IPS-20b (cell line): ENCODE measurements at regions not wholly inside any gene's neighbourhood (a gene's known extent, or its start where the extent isn't known, plus 50 kb on each side); places are given as distances from the start of the nearest gene placed in this dataset.

Experiments
- H3K27ac ChIP-seq: one replicate; pipeline ENCODE4 v1.5.1; 2013; ENCODE audit warnings: low read length
- H3K27me3 ChIP-seq: 2 replicates; pipeline ENCODE4 v1.6.1; 2013; ENCODE audit warnings: mild to moderate bottlenecking, low read length, inconsistent platforms; ENCODE audit not compliant: insufficient read depth
- H3K36me3 ChIP-seq: 2 replicates; pipeline ENCODE4 v1.6.1; 2013; ENCODE audit warnings: low read depth, mild to moderate bottlenecking, inconsistent platforms, low read length, moderate library complexity; ENCODE audit not compliant: insufficient read depth
- H3K4me1 ChIP-seq: 2 replicates; pipeline ENCODE4 v1.6.1; 2013; ENCODE audit warnings: mild to moderate bottlenecking, control low read depth, inconsistent platforms, low read length, moderate library complexity; ENCODE audit not compliant: insufficient read depth
- H3K4me3 ChIP-seq: 2 replicates; pipeline ENCODE4 v1.5.1; 2013; ENCODE audit warnings: mild to moderate bottlenecking, low read length, inconsistent platforms
- H3K9ac ChIP-seq: 2 replicates; pipeline ENCODE4 v1.6.1; 2013; ENCODE audit warnings: low read depth, mild to moderate bottlenecking, inconsistent platforms, low read length, moderate library complexity
- H3K9me3 ChIP-seq: 2 replicates; pipeline ENCODE4 v1.6.1; 2013; ENCODE audit warnings: mild to moderate bottlenecking, low read depth, low read length, inconsistent platforms; ENCODE audit not compliant: insufficient read depth

GRCh38 chr12:98227162-98227561 is 288.2 kb upstream of the TMPO start:
- no peak overlapping the region for H3K27ac ChIP-seq
- no peaks in the 10 kb centered on the region for H3K27me3 ChIP-seq
- no peaks in the 10 kb centered on the region for H3K4me1 ChIP-seq
- no peak overlapping the region for H3K9ac ChIP-seq
- H3K36me3 ChIP-seq: no peaks in the 10 kb centered on the region
- H3K4me3 ChIP-seq: no peak overlapping the region
- no peaks in the 10 kb centered on the region for H3K9me3 ChIP-seq

GRCh38 chr12:98228683-98229539 is 286.5 kb upstream of the TMPO start:
- Histone ChIP-seq H3K27me3 (no peaks in the 10 kb centered on the region), H3K27ac (no peak overlapping the region), H3K4me1 (no peaks in the 10 kb centered on the region), H3K36me3 (no peaks in the 10 kb centered on the region), H3K9ac (no peak overlapping the region), H3K4me3 (no peak overlapping the region), H3K9me3 (no peaks in the 10 kb centered on the region)

DNA sequence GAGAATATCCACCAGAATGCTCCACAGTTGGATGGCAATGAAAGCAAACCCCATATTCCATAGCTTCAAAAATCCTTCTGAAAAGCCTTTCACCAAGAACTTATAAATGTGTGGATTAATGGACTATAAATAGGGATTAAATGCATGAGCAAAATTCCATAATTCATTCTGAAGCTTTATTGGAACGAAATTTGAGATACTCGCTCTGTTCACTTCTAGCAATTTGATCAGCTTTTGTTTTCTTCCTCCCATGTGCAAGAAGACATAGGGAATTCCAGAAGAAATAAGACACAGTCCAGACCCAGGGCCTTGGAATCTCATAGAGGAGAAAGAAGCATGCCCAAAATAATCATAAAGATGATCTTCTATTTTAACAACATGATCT is 285.9 kb upstream of the TMPO start:
- H3K27me3 ChIP-seq: no peaks in the 10 kb centered on the region
- no peak overlapping the region for H3K27ac ChIP-seq
- no peaks in the 10 kb centered on the region for H3K36me3 ChIP-seq
- H3K9me3 ChIP-seq: no peaks in the 10 kb centered on the region
- no peak overlapping the region for H3K9ac ChIP-seq
- H3K4me1 ChIP-seq: no peaks in the 10 kb centered on the region
- no peak overlapping the region for H3K4me3 ChIP-seq

- H3K27ac ChIP-seq: no peak overlapping the region
- no peaks in the 10 kb centered on the region for H3K4me1 ChIP-seq
- no peaks in the 10 kb centered on the region for H3K9me3 ChIP-seq
- H3K36me3 ChIP-seq: no peaks in the 10 kb centered on the region
- no peak overlapping the region for H3K4me3 ChIP-seq
- H3K27me3 ChIP-seq: no peaks in the 10 kb centered on the region
- no peak overlapping the region for H3K9ac ChIP-seq
Observed at GRCh38 chr12:98232753-98233390, 282.5 kb upstream of the TMPO start.

- H3K9me3 ChIP-seq: no peaks in the 10 kb centered on the region
- H3K27ac ChIP-seq: no peak overlapping the region
- H3K4me3 ChIP-seq: no peak overlapping the region
- no peaks in the 10 kb centered on the region for H3K36me3 ChIP-seq
- H3K27me3 ChIP-seq: no peaks in the 10 kb centered on the region
- no peaks in the 10 kb centered on the region for H3K4me1 ChIP-seq
- no peak overlapping the region for H3K9ac ChIP-seq
Observed at GRCh38 chr12:98235301-98235700, 280.1 kb upstream of the TMPO start.

DNA sequence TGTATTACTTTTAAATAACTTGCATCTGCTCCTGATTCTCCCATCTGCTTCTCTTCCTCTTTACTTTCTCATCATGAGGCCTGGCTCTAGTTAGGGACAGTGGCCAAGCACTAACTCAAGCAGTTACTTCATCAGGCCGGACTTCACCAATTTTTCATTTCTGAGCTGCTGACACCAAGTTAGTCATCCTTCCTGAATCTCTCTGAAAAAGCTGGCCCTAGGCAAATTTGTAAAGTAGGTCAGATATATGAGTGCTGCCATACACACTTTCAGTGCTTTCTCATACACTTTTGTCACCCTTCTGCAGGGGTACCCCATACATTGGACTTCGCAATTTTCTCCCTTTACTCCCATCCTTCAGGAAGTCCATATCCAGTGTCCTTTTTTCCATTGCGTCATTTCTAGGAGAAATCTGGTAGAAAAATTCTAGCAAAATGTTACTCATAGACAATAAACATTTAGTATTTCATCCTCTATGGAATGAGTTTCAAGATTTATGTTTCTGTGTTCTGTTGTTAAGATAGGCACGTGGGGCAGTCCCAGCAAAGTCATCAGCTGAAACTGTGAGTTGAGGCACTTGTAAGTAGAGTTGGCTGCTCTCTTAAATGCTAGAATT is 276.8 kb upstream of the TMPO start:
- Histone ChIP-seq H3K9ac (no peak overlapping the region), H3K4me3 (no peak overlapping the region), H3K27ac (no peak overlapping the region), H3K27me3 (no peaks in the 10 kb centered on the region), H3K4me1 (no peaks in the 10 kb centered on the region), H3K36me3 (no peaks in the 10 kb centered on the region), H3K9me3 (no peaks in the 10 kb centered on the region)

DNA sequence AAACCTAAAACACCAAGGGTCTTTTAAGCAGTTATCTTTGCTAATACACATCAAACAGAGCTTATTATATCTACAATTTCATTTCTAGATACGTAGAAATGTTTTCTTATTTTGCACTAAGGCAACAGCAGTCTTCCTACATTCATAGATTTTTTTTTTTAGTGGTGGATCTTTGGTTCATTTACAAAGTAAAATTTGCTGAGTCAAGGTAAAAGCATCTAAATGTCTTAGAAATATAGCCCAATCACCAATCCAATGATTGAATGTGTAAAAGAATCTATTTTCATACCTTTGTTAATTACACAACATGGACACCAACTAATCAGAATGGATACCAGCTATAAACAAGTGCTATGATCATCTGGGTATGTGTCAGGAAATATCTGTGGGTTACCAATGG is 272.2 kb upstream of the TMPO start:
- Histone ChIP-seq H3K27ac (no peak overlapping the region), H3K4me1 (no peaks in the 10 kb centered on the region), H3K36me3 (no peaks in the 10 kb centered on the region), H3K9ac (no peak overlapping the region), H3K4me3 (no peak overlapping the region), H3K9me3 (no peaks in the 10 kb centered on the region), H3K27me3 (no peaks in the 10 kb centered on the region)

DNA sequence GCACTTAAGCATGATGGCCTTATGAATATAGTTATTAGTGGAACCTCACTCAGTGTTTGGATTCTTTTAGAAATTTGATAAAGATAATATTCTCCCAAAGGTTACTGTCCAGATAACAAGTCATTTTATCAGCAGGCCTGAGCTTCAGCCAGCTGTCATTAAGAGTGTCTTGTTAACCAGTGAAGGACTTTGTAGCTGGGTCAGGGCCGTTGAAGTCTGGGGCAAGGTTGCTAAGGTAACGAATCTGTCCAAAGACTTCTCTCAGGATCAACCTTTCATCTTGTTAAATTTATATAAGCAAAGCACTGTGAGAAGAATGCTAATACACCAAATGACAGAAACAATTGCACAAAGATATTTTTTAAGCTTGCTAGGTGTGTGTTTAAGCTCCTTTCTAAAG is 271.3 kb upstream of the TMPO start:
- Histone ChIP-seq H3K4me1 (no peaks in the 10 kb centered on the region), H3K27ac (no peak overlapping the region), H3K27me3 (no peaks in the 10 kb centered on the region), H3K9me3 (no peaks in the 10 kb centered on the region), H3K4me3 (no peak overlapping the region), H3K36me3 (no peaks in the 10 kb centered on the region), H3K9ac (no peak overlapping the region)

- H3K36me3 ChIP-seq: no peaks in the 10 kb centered on the region
- no peak overlapping the region for H3K9ac ChIP-seq
- H3K9me3 ChIP-seq: no peaks in the 10 kb centered on the region
- peaks cover 15% of the 10 kb centered on the region; the same call in 1 of the 2 replicates for H3K4me1 ChIP-seq
- no peaks in the 10 kb centered on the region for H3K27me3 ChIP-seq
- no peak overlapping the region for H3K27ac ChIP-seq
- H3K4me3 ChIP-seq: no peak overlapping the region
Observed at GRCh38 chr12:98253207-98254037, 262.0 kb upstream of the TMPO start.

GRCh38 chr12:98256830-98257229 is 258.6 kb upstream of the TMPO start:
- Histone ChIP-seq H3K36me3 (no peaks in the 10 kb centered on the region), H3K4me1 (peaks cover 15% of the 10 kb centered on the region; the same call in 1 of the 2 replicates), H3K27ac (no peak overlapping the region), H3K9me3 (no peaks in the 10 kb centered on the region), H3K4me3 (no peak overlapping the region), H3K27me3 (no peaks in the 10 kb centered on the region), H3K9ac (no peak overlapping the region)

- Histone ChIP-seq H3K27ac (no peak overlapping the region), H3K9ac (no peak overlapping the region), H3K27me3 (no peaks in the 10 kb centered on the region), H3K4me1 (peaks cover 5% of the 10 kb centered on the region; the same call in 1 of the 2 replicates), H3K4me3 (no peak overlapping the region), H3K36me3 (no peaks in the 10 kb centered on the region), H3K9me3 (no peaks in the 10 kb centered on the region)
Observed at GRCh38 chr12:98259693-98260092, 255.7 kb upstream of the TMPO start.
